HL-60 (cell line): ENCODE measurements at regions not wholly inside any gene's neighbourhood (a gene's known extent, or its start where the extent isn't known, plus 50 kb on each side); places are given as distances from the start of the nearest gene placed in this dataset.

ENCODE experiments used
- DNase-seq, 2 experiments: peaks; one replicate each; pipeline ENCODE4 v3.0.0-alpha.2; 2010 to 2020; ENCODE audit warnings: low read depth in 1 of 2, low spot score in 1 of 2
- H3K27ac ChIP-seq: fragments of 250-450 bp; sonication (Bioruptor Pico); replicated peaks from 2 replicates; pipeline ENCODE4 v1.5.1; 2020; ENCODE audit warnings: mild to moderate bottlenecking, moderate library complexity
- H3K27me3 ChIP-seq: fragments of 250-450 bp; sonication (Bioruptor Pico); 2 replicates; pipeline ENCODE4 v1.5.1; 2021; ENCODE audit warnings: mild to moderate bottlenecking, moderate library complexity; ENCODE audit not compliant: insufficient read depth, poor library complexity, severe bottlenecking
- H3K4me3 ChIP-seq: replicated peaks from 2 replicates; pipeline ENCODE4 v1.5.1; 2011; ENCODE audit warnings: mild to moderate bottlenecking, control low read depth, low read length; ENCODE audit not compliant: insufficient read depth
- CTCF ChIP-seq: IDR thresholded peaks from one replicate; pipeline ENCODE4 v1.5.1; 2011; ENCODE audit warnings: low read length, control low read depth, inconsistent platforms; ENCODE audit not compliant: insufficient read depth
- GABPA ChIP-seq: IDR thresholded peaks from 2 replicates; pipeline ENCODE4 v1.6.1; 2012; ENCODE audit warnings: low read depth
- POLR2AphosphoS5 ChIP-seq: IDR thresholded peaks from 2 replicates; pipeline ENCODE4 v1.6.1; 2012; ENCODE audit warnings: low read depth
- REST ChIP-seq: IDR thresholded peaks from 2 replicates; pipeline ENCODE4 v1.6.1; 2012; ENCODE audit warnings: low read depth; ENCODE audit not compliant: insufficient replicate concordance
- SPI1 ChIP-seq: IDR thresholded peaks from 2 replicates; pipeline ENCODE4 v1.6.1; 2012; ENCODE audit warnings: low read depth, mild to moderate bottlenecking, borderline replicate concordance

GRCh38 chr3:80405618-80406017 lies 637.8 kb upstream of the ROBO1 start:
- DNase-seq = no peak
- H3K4me3 ChIP-seq = no peak overlapping the region
- H3K27me3 ChIP-seq = no peaks in the 10 kb centered on the region
- TF ChIP-seq SPI1 (no peak), POLR2AphosphoS5 (no peak), REST (no peak), GABPA (no peak), CTCF (no peak)
- H3K27ac ChIP-seq = no peak overlapping the region

- Histone ChIP-seq H3K27ac (no peak overlapping the region), H3K27me3 (no peaks in the 10 kb centered on the region), H3K4me3 (no peak overlapping the region)
- DNase-seq = no peak
- no peak for TF ChIP-seq REST
Observed at GRCh38 chr3:80395023-80395422, 627.2 kb upstream of the ROBO1 start.

- TF ChIP-seq SPI1 (no peak), REST (no peak), CTCF (no peak), POLR2AphosphoS5 (no peak), GABPA (no peak)
- no peak overlapping the region for H3K27ac ChIP-seq
- H3K27me3 ChIP-seq = no peaks in the 10 kb centered on the region
- no peak overlapping the region for H3K4me3 ChIP-seq
- DNase-seq = no peak
Observed at GRCh38 chr3:80391573-80391972, 623.8 kb upstream of the ROBO1 start.

- TF ChIP-seq POLR2AphosphoS5 = no peak
- no peak for TF ChIP-seq SPI1
- no peak for DNase-seq
- no peaks in the 10 kb centered on the region for H3K27me3 ChIP-seq
- no peak overlapping the region for H3K4me3 ChIP-seq
- H3K27ac ChIP-seq = no peak overlapping the region
Observed at GRCh38 chr3:80384811-80385210, 617.0 kb upstream of the ROBO1 start.
